ENCODE measurements at regions not wholly inside any gene's neighbourhood (a gene's known extent, or its start where the extent isn't known, plus 50 kb on each side); places are given as distances from the start of the nearest gene placed in this dataset.

- TF ChIP-seq CTCF (IDR thresholded peaks at IDR 0.05) = no peak
- TF ChIP-seq POLR2A (IDR thresholded peaks at IDR 0.05) = no peak
These were observed 134.4 kb upstream of the ROBO1 start for GRCh38 chr3:79902151-79902550.

Data from prostate gland (tissue), 2 donors.